ENCODE measurements at regions not wholly inside any gene's neighbourhood (a gene's known extent, or its start where the extent isn't known, plus 50 kb on each side); places are given as distances from the start of the nearest gene placed in this dataset.

GRCh38 chr1:68819190-68819829 lies 322.4 kb upstream of the DEPDC1 start:
- TF ChIP-seq GATA3 (IDR thresholded peaks at IDR 0.05; ENCODE audit: low read depth, low read length) = no peak
- TF ChIP-seq GATA2 (IDR thresholded peaks at IDR 0.05; ENCODE audit: low read depth, low read length) = no peak

- TF ChIP-seq GATA2 (IDR thresholded peaks at IDR 0.05; ENCODE audit: low read depth, low read length) (no peak), GATA3 (IDR thresholded peaks at IDR 0.05; ENCODE audit: low read depth, low read length) (no peak)
Observed at GRCh38 chr1:68820151-68820550, 323.3 kb upstream of the DEPDC1 start.

- TF ChIP-seq GATA2 (IDR thresholded peaks at IDR 0.05; ENCODE audit: low read depth, low read length) (no peak), GATA3 (IDR thresholded peaks at IDR 0.05; ENCODE audit: low read depth, low read length) (no peak)
Observed at GRCh38 chr1:68826836-68827235, 330.0 kb upstream of the DEPDC1 start.

GRCh38 chr1:68827261-68827660 lies 330.4 kb upstream of the DEPDC1 start:
- no peak for TF ChIP-seq GATA2 (IDR thresholded peaks at IDR 0.05; ENCODE audit: low read depth, low read length)
- TF ChIP-seq GATA3 (IDR thresholded peaks at IDR 0.05; ENCODE audit: low read depth, low read length) = no peak

GRCh38 chr1:68828013-68828412 lies 331.1 kb upstream of the DEPDC1 start:
- no peak for TF ChIP-seq GATA2 (IDR thresholded peaks at IDR 0.05; ENCODE audit: low read depth, low read length)
- no peak for TF ChIP-seq GATA3 (IDR thresholded peaks at IDR 0.05; ENCODE audit: low read depth, low read length)

- no peak for TF ChIP-seq GATA3 (IDR thresholded peaks at IDR 0.05; ENCODE audit: low read depth, low read length)
- no peak for TF ChIP-seq GATA2 (IDR thresholded peaks at IDR 0.05; ENCODE audit: low read depth, low read length)
Observed at GRCh38 chr1:68831281-68831680, 334.4 kb upstream of the DEPDC1 start.

GRCh38 chr1:68848017-68848416 lies 351.1 kb upstream of the DEPDC1 start:
- no peak for TF ChIP-seq GATA2 (IDR thresholded peaks at IDR 0.05; ENCODE audit: low read depth, low read length)
- TF ChIP-seq GATA3 (IDR thresholded peaks at IDR 0.05; ENCODE audit: low read depth, low read length) = no peak

- no peak for TF ChIP-seq GATA3 (IDR thresholded peaks at IDR 0.05; ENCODE audit: low read depth, low read length)
- no peak for TF ChIP-seq GATA2 (IDR thresholded peaks at IDR 0.05; ENCODE audit: low read depth, low read length)
Observed at GRCh38 chr1:68868606-68869005, 371.7 kb upstream of the DEPDC1 start.

GRCh38 chr1:68873144-68873543 lies 376.3 kb upstream of the DEPDC1 start:
- no peak for TF ChIP-seq GATA3 (IDR thresholded peaks at IDR 0.05; ENCODE audit: low read depth, low read length)
- TF ChIP-seq GATA2 (IDR thresholded peaks at IDR 0.05; ENCODE audit: low read depth, low read length) = no peak

- TF ChIP-seq GATA2 (IDR thresholded peaks at IDR 0.05; ENCODE audit: low read depth, low read length) = no peak
- no peak for TF ChIP-seq GATA3 (IDR thresholded peaks at IDR 0.05; ENCODE audit: low read depth, low read length)
Observed at GRCh38 chr1:68889471-68889870, 392.6 kb upstream of the DEPDC1 start.

GRCh38 chr1:68890736-68891135 lies 393.9 kb upstream of the DEPDC1 start:
- TF ChIP-seq GATA2 (IDR thresholded peaks at IDR 0.05; ENCODE audit: low read depth, low read length) (no peak), GATA3 (IDR thresholded peaks at IDR 0.05; ENCODE audit: low read depth, low read length) (no peak)

GRCh38 chr1:68904477-68904876 lies 407.6 kb upstream of the DEPDC1 start:
- no peak for TF ChIP-seq GATA2 (IDR thresholded peaks at IDR 0.05; ENCODE audit: low read depth, low read length)
- no peak for TF ChIP-seq GATA3 (IDR thresholded peaks at IDR 0.05; ENCODE audit: low read depth, low read length)

- TF ChIP-seq GATA2 (IDR thresholded peaks at IDR 0.05; ENCODE audit: low read depth, low read length) (no peak), GATA3 (IDR thresholded peaks at IDR 0.05; ENCODE audit: low read depth, low read length) (no peak)
Observed at GRCh38 chr1:68906431-68906830, 409.5 kb upstream of the DEPDC1 start.

GRCh38 chr1:68907491-68907890 lies 410.6 kb upstream of the DEPDC1 start:
- no peak for TF ChIP-seq GATA2 (IDR thresholded peaks at IDR 0.05; ENCODE audit: low read depth, low read length)
- TF ChIP-seq GATA3 (IDR thresholded peaks at IDR 0.05; ENCODE audit: low read depth, low read length) = no peak

- TF ChIP-seq GATA3 (IDR thresholded peaks at IDR 0.05; ENCODE audit: low read depth, low read length) (no peak), GATA2 (IDR thresholded peaks at IDR 0.05; ENCODE audit: low read depth, low read length) (no peak)
Observed at GRCh38 chr1:68908316-68908715, 411.4 kb upstream of the DEPDC1 start.
